ENCODE measurements at regions not wholly inside any gene's neighbourhood (a gene's known extent, or its start where the extent isn't known, plus 50 kb on each side); places are given as distances from the start of the nearest gene placed in this dataset.
"Not testable (repeated sequence)": the region's sequence is repeated elsewhere in the genome, so short reads cannot be mapped to it uniquely, and the experiment has no call there.

- no peak for ATAC-seq
- TF ChIP-seq ZNF8 (CRISPR knock-in tag; IDR thresholded peaks at IDR 0.05): no peak
- no peak for TF ChIP-seq TSHZ2 (CRISPR knock-in tag; IDR thresholded peaks at IDR 0.05)
- no peak for TF ChIP-seq GLIS3 (CRISPR knock-in tag; IDR thresholded peaks at IDR 0.05)
- no peak for TF ChIP-seq CSRNP3 (CRISPR knock-in tag; IDR thresholded peaks at IDR 0.05)
- TF ChIP-seq POU6F1 (CRISPR knock-in tag; IDR thresholded peaks at IDR 0.05; ENCODE audit: borderline replicate concordance, low read depth): no peak
Measured at GRCh38 chrX:111039606-111040005, 56.4 kb upstream of the PAK3 start.

- ATAC-seq: no peak
- TF ChIP-seq RARB (CRISPR knock-in tag; IDR thresholded peaks at IDR 0.05) (no peak), TSHZ2 (CRISPR knock-in tag; IDR thresholded peaks at IDR 0.05) (no peak)
Measured at GRCh38 chrX:111035991-111036390, 60.0 kb upstream of the PAK3 start.

- ATAC-seq: no peak
- TF ChIP-seq TSHZ2 (CRISPR knock-in tag; IDR thresholded peaks at IDR 0.05) (no peak), CSRNP3 (CRISPR knock-in tag; IDR thresholded peaks at IDR 0.05) (no peak), ESRRG (CRISPR knock-in tag; IDR thresholded peaks at IDR 0.05) (no peak), POU6F1 (CRISPR knock-in tag; IDR thresholded peaks at IDR 0.05; ENCODE audit: borderline replicate concordance, low read depth) (no peak), SNAI2 (CRISPR knock-in tag; IDR thresholded peaks at IDR 0.05) (no peak), ZC3H10 (CRISPR knock-in tag; IDR thresholded peaks at IDR 0.05) (no peak), OSR1 (CRISPR knock-in tag; IDR thresholded peaks at IDR 0.05) (no peak), ZNF70 (CRISPR knock-in tag; IDR thresholded peaks at IDR 0.05) (no peak), GLIS3 (CRISPR knock-in tag; IDR thresholded peaks at IDR 0.05) (no peak), RARB (CRISPR knock-in tag; IDR thresholded peaks at IDR 0.05) (no peak), ZFP30 (CRISPR knock-in tag; IDR thresholded peaks at IDR 0.05) (no peak)
Measured at GRCh38 chrX:111035256-111035655, 60.7 kb upstream of the PAK3 start.

- not testable (repeated sequence) for ATAC-seq
Measured at GRCh38 chrX:111022998-111023397, 73.0 kb upstream of the PAK3 start.
